BE2C (cell line): ENCODE measurements at regions not wholly inside any gene's neighbourhood (a gene's known extent, or its start where the extent isn't known, plus 50 kb on each side); places are given as distances from the start of the nearest gene placed in this dataset.
A peak's percentile ranks its signal among the peaks of the same experiment; 100 is the strongest.

Experiments
- DNase-seq: peaks from one replicate; pipeline ENCODE4 v3.0.0-alpha.2; 2020
- H3K27me3 ChIP-seq: fragments of 250-450 bp; sonication (Bioruptor Pico); 2 replicates; pipeline ENCODE4 v1.5.1; 2020; ENCODE audit warnings: mild to moderate bottlenecking
- H3K36me3 ChIP-seq: fragments of 250-450 bp; sonication (Bioruptor Pico); 2 replicates; pipeline ENCODE4 v1.5.1; 2020; ENCODE audit warnings: mild to moderate bottlenecking
- H3K4me1 ChIP-seq: fragments of 250-450 bp; sonication (Bioruptor Pico); 2 replicates; pipeline ENCODE4 v1.5.1; 2020
- H3K4me3 ChIP-seq: 2 replicates; pipeline ENCODE4 v1.5.1; 2011; ENCODE audit warnings: low read depth, low read length
- H3K9me3 ChIP-seq: fragments of 250-450 bp; sonication (Bioruptor Pico); 2 replicates; pipeline ENCODE4 v1.5.1; 2020
- TF ChIP-seq, protein P1 (sequence below): IDR thresholded peaks from 2 replicates; pipeline ENCODE4 v1.5.1; 2012; ENCODE audit warnings: mild to moderate bottlenecking, low read depth, low read length

- DNase-seq: peak; percentile 56
- H3K4me1 ChIP-seq: peaks cover 19% of the 10 kb centered on the region
- no peaks in the 10 kb centered on the region for H3K9me3 ChIP-seq
- no peaks in the 10 kb centered on the region for H3K36me3 ChIP-seq
- TF ChIP-seq, protein P1, sequence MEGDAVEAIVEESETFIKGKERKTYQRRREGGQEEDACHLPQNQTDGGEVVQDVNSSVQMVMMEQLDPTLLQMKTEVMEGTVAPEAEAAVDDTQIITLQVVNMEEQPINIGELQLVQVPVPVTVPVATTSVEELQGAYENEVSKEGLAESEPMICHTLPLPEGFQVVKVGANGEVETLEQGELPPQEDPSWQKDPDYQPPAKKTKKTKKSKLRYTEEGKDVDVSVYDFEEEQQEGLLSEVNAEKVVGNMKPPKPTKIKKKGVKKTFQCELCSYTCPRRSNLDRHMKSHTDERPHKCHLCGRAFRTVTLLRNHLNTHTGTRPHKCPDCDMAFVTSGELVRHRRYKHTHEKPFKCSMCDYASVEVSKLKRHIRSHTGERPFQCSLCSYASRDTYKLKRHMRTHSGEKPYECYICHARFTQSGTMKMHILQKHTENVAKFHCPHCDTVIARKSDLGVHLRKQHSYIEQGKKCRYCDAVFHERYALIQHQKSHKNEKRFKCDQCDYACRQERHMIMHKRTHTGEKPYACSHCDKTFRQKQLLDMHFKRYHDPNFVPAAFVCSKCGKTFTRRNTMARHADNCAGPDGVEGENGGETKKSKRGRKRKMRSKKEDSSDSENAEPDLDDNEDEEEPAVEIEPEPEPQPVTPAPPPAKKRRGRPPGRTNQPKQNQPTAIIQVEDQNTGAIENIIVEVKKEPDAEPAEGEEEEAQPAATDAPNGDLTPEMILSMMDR: no peak
- no peaks in the 10 kb centered on the region for H3K27me3 ChIP-seq
- H3K4me3 ChIP-seq: no peak overlapping the region
Measured at GRCh38 chr5:146967646-146968045, 89.1 kb upstream of the PPP2R2B start.

GRCh38 chr5:146971401-146971800 is 92.8 kb upstream of the PPP2R2B start:
- no peak for DNase-seq
- peaks cover 6% of the 10 kb centered on the region for H3K4me1 ChIP-seq
- no peaks in the 10 kb centered on the region for H3K9me3 ChIP-seq
- H3K27me3 ChIP-seq: no peaks in the 10 kb centered on the region
- no peaks in the 10 kb centered on the region for H3K36me3 ChIP-seq
- H3K4me3 ChIP-seq: no peak overlapping the region
- TF ChIP-seq, protein P1: no peak

- no peaks in the 10 kb centered on the region for H3K36me3 ChIP-seq
- TF ChIP-seq, protein P1: no peak
- no peak for DNase-seq
- H3K4me3 ChIP-seq: no peak overlapping the region
- H3K27me3 ChIP-seq: no peaks in the 10 kb centered on the region
- H3K4me1 ChIP-seq: no peaks in the 10 kb centered on the region
- H3K9me3 ChIP-seq: no peaks in the 10 kb centered on the region
Measured at GRCh38 chr5:146986469-146986868, 107.9 kb upstream of the PPP2R2B start.

GRCh38 chr5:146993876-146994530 is 115.4 kb upstream of the PPP2R2B start:
- H3K4me1 ChIP-seq: no peaks in the 10 kb centered on the region
- no peaks in the 10 kb centered on the region for H3K27me3 ChIP-seq
- H3K4me3 ChIP-seq: no peak overlapping the region
- no peaks in the 10 kb centered on the region for H3K36me3 ChIP-seq
- no peaks in the 10 kb centered on the region for H3K9me3 ChIP-seq
- TF ChIP-seq, protein P1: no peak
- DNase-seq: no peak

DNA sequence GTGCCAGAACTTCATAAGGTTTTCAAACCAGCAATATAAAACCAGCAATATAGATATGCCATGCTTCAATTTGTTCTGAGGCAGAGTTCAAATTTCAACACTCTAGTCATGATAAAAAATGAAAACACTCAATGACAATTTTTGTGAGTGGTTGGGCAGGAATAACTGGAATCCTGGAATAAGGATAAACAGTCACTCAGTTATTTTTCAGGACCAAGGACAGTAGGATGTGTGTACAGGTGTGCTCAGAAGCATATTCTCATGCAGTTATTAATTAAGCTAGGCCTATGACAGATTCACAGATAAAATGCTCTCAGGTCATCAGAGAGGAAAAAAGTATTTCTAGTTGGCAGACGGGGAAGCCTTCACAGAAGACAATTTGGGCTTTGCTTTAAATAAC is 117.3 kb upstream of the PPP2R2B start:
- no peaks in the 10 kb centered on the region for H3K9me3 ChIP-seq
- TF ChIP-seq, protein P1: no peak
- no peaks in the 10 kb centered on the region for H3K4me1 ChIP-seq
- no peaks in the 10 kb centered on the region for H3K27me3 ChIP-seq
- no peak for DNase-seq
- no peaks in the 10 kb centered on the region for H3K36me3 ChIP-seq
- no peak overlapping the region for H3K4me3 ChIP-seq

- Histone ChIP-seq H3K4me3 (no peak overlapping the region), H3K9me3 (no peaks in the 10 kb centered on the region), H3K36me3 (no peaks in the 10 kb centered on the region), H3K4me1 (peaks cover 3% of the 10 kb centered on the region; the same call in 1 of the 2 replicates), H3K27me3 (no peaks in the 10 kb centered on the region)
- no peak for DNase-seq
- TF ChIP-seq, protein P1: no peak
Measured at GRCh38 chr5:147015405-147015804, 136.8 kb upstream of the PPP2R2B start.
